H9 (cell line): ENCODE measurements at regions not wholly inside any gene's neighbourhood (a gene's known extent, or its start where the extent isn't known, plus 50 kb on each side); places are given as distances from the start of the nearest gene placed in this dataset.

Experiments used
- DNase-seq: peaks from one replicate; pipeline ENCODE4 v3.0.0-alpha.2; 2017
- H2AFZ ChIP-seq: one replicate; pipeline ENCODE4 v1.6.1; 2013; ENCODE audit warnings: mild to moderate bottlenecking, low read length, control low read depth, moderate library complexity
- H2AK5ac ChIP-seq: 2 replicates; pipeline ENCODE4 v1.6.1; 2013; ENCODE audit warnings: low read length, control low read depth, mixed read lengths; ENCODE audit not compliant: insufficient read length
- H2BK120ac ChIP-seq: one replicate; pipeline ENCODE4 v1.6.1; 2013; ENCODE audit warnings: low read depth, mild to moderate bottlenecking, low read length, control low read depth, inconsistent platforms; ENCODE audit not compliant: poor library complexity, severe bottlenecking
- H2BK12ac ChIP-seq: 2 replicates; pipeline ENCODE4 v1.6.1; 2013; ENCODE audit warnings: low read length, control low read depth, mixed read lengths, low read depth; ENCODE audit not compliant: insufficient read length
- H2BK15ac ChIP-seq: 2 replicates; pipeline ENCODE4 v1.6.1; 2013; ENCODE audit warnings: low read depth, low read length, control low read depth
- H2BK20ac ChIP-seq: one replicate; pipeline ENCODE4 v1.6.1; 2013; ENCODE audit warnings: low read depth, mild to moderate bottlenecking, low read length, control low read depth, inconsistent platforms; ENCODE audit not compliant: poor library complexity, severe bottlenecking
- H2BK5ac ChIP-seq: 2 replicates; pipeline ENCODE4 v1.6.1; 2013; ENCODE audit warnings: low read length, control low read depth, mixed read lengths; ENCODE audit not compliant: insufficient read length
- H3K14ac ChIP-seq: 2 replicates; pipeline ENCODE4 v1.6.1; 2013; ENCODE audit warnings: low read length, control low read depth; ENCODE audit not compliant: insufficient read depth
- H3K18ac ChIP-seq: 2 replicates; pipeline ENCODE4 v1.6.1; 2013; ENCODE audit warnings: low read depth, mild to moderate bottlenecking, mixed read lengths, low read length, control low read depth; ENCODE audit not compliant: insufficient read length
- H3K23ac ChIP-seq: 2 replicates; pipeline ENCODE4 v1.6.1; 2013; ENCODE audit warnings: low read length, control low read depth, mixed read lengths, low read depth; ENCODE audit not compliant: insufficient read length
- H3K23me2 ChIP-seq: 2 replicates; pipeline ENCODE4 v1.6.1; 2013; ENCODE audit warnings: low read depth, mild to moderate bottlenecking, mixed read lengths, low read length, control low read depth; ENCODE audit not compliant: insufficient read length, poor library complexity, severe bottlenecking
- H3K27ac ChIP-seq: 2 replicates; pipeline ENCODE4 v1.5.1; 2013; ENCODE audit warnings: low read length, control low read depth, mixed read lengths, low read depth; ENCODE audit not compliant: insufficient read length
- H3K27me3 ChIP-seq: 2 replicates; pipeline ENCODE4 v1.6.1; 2013; ENCODE audit warnings: low read length, control low read depth, inconsistent platforms; ENCODE audit not compliant: insufficient read depth
- H3K4ac ChIP-seq: 2 replicates; pipeline ENCODE4 v1.6.1; 2013; ENCODE audit warnings: low read depth, mild to moderate bottlenecking, control low read depth, inconsistent platforms, low read length, moderate library complexity
- H3K4me1 ChIP-seq: 2 replicates; pipeline ENCODE4 v1.6.1; 2013; ENCODE audit warnings: low read length, control low read depth, inconsistent platforms; ENCODE audit not compliant: insufficient read depth
- H3K4me2 ChIP-seq: 2 replicates; pipeline ENCODE4 v1.6.1; 2013; ENCODE audit warnings: low read length, control low read depth, mixed read lengths; ENCODE audit not compliant: insufficient read length, insufficient read depth
- H3K56ac ChIP-seq: 2 replicates; pipeline ENCODE4 v1.6.1; 2013; ENCODE audit warnings: low read depth, mild to moderate bottlenecking, mixed read lengths, low read length, control low read depth; ENCODE audit not compliant: insufficient read length
- H3K79me1 ChIP-seq: 2 replicates; pipeline ENCODE4 v1.6.1; 2013; ENCODE audit warnings: low read depth, mild to moderate bottlenecking, moderate library complexity, low read length, control low read depth, inconsistent platforms; ENCODE audit not compliant: insufficient read depth, poor library complexity, severe bottlenecking
- H3K79me2 ChIP-seq: 2 replicates; pipeline ENCODE4 v1.6.1; 2013; ENCODE audit warnings: low read length, control low read depth, inconsistent platforms; ENCODE audit not compliant: insufficient read depth
- H3K9ac ChIP-seq: 2 replicates; pipeline ENCODE4 v1.6.1; 2013; ENCODE audit warnings: low read length, control low read depth, mixed read lengths; ENCODE audit not compliant: insufficient read length; ENCODE audit errors: extremely low read depth
- H3K9me3 ChIP-seq: one replicate; pipeline ENCODE4 v1.6.1; 2013; ENCODE audit warnings: low read depth, low read length, inconsistent platforms; ENCODE audit not compliant: control insufficient read depth
- H3T11ph ChIP-seq: one replicate; pipeline ENCODE4 v1.6.1; 2013; ENCODE audit warnings: mild to moderate bottlenecking, low read length, control low read depth, inconsistent platforms
- H4K20me1 ChIP-seq: one replicate; pipeline ENCODE4 v1.6.1; 2013; ENCODE audit not compliant: control insufficient read depth, insufficient read length, insufficient read depth
- H4K5ac ChIP-seq: 2 replicates; pipeline ENCODE4 v1.6.1; 2013; ENCODE audit warnings: low read depth, mild to moderate bottlenecking, mixed read lengths, low read length, control low read depth; ENCODE audit not compliant: insufficient read length
- H4K8ac ChIP-seq: replicated peaks from 2 replicates; pipeline ENCODE4 v1.6.1; 2013; ENCODE audit warnings: low read length, control low read depth, mixed read lengths, low read depth; ENCODE audit not compliant: insufficient read length
- H4K91ac ChIP-seq: 2 replicates; pipeline ENCODE4 v1.6.1; 2013; ENCODE audit warnings: low read depth, mild to moderate bottlenecking, moderate library complexity, mixed read lengths, low read length, control low read depth; ENCODE audit not compliant: insufficient read length
- H3K27ac Mint-ChIP-seq, 3 experiments: 2 replicates in 2 of 3; 3 replicates in 1 of 3; pipeline ENCODE4 v1.8.0; 2020 to 2021; ENCODE audit warnings: mixed read lengths in 3 of 3, mild to moderate bottlenecking in 1 of 3, moderate library complexity in 1 of 3
- H3K27me3 Mint-ChIP-seq: 2 replicates; pipeline ENCODE4 v1.8.0; 2021; ENCODE audit warnings: low read depth, mild to moderate bottlenecking, moderate library complexity, mixed read lengths
- H3K36me3 Mint-ChIP-seq, 3 experiments: 2 replicates in 2 of 3; 3 replicates in 1 of 3; pipeline ENCODE4 v1.8.0; 2020 to 2021; ENCODE audit warnings: low read depth in 3 of 3, mixed read lengths in 3 of 3; ENCODE audit not compliant: insufficient read depth in 1 of 3
- H3K4me1 Mint-ChIP-seq, 2 experiments: 2 replicates each; pipeline ENCODE4 v1.8.0; 2020; ENCODE audit warnings: mixed read lengths in 2 of 2
- H3K4me3 Mint-ChIP-seq, 2 experiments: 2 replicates in 1 of 2; 3 replicates in 1 of 2; pipeline ENCODE4 v1.8.0; 2020 to 2021; ENCODE audit warnings: mild to moderate bottlenecking in 2 of 2, mixed read lengths in 2 of 2, moderate library complexity in 1 of 2
- H3K9me3 Mint-ChIP-seq, 2 experiments: 2 replicates in 1 of 2; 3 replicates in 1 of 2; pipeline ENCODE4 v1.8.0; 2020; ENCODE audit warnings: mild to moderate bottlenecking in 2 of 2, mixed read lengths in 2 of 2, moderate library complexity in 1 of 2
- WGBS: extraction: QIAGEN DNeasy Blood & Tissue Kit; methylation state at CpG from one replicate; pipeline ENCODE4 v1.1.7; 2013; ENCODE audit warnings: missing lambda C conversion rate, low lambda C conversion rate, mixed read lengths; ENCODE audit not compliant: insufficient read length; ENCODE audit errors: extremely low coverage; 5-methylcytosine and 5-hydroxymethylcytosine counted together
- TF ChIP-seq, protein P1 (sequence below): fragments of 200-600 bp; sonication (generic); conservative IDR thresholded peaks from 3 replicates; pipeline ENCODE4 v1.8.0; 2021; ENCODE audit warnings: antibody characterized with exemption, mild to moderate bottlenecking

GRCh38 chr14:86626530-86626929, 1096.6 kb downstream of the FLRT2 start:
- Histone ChIP-seq H3T11ph (no peak overlapping the region), H3K27me3 (no peaks in the 10 kb centered on the region), H2AK5ac (no peak overlapping the region), H4K91ac (no peak overlapping the region), H3K27ac (no peak overlapping the region), H3K14ac (no peak overlapping the region), H4K20me1 (no peaks in the 10 kb centered on the region), H3K4me2 (no peak overlapping the region), H2BK15ac (no peak overlapping the region), H4K5ac (no peak overlapping the region), H3K56ac (no peak overlapping the region), H4K8ac (no peak overlapping the region), H2BK120ac (no peak overlapping the region), H3K4me1 (no peaks in the 10 kb centered on the region), H2BK20ac (no peak overlapping the region), H3K79me1 (no peaks in the 10 kb centered on the region), H3K79me2 (no peaks in the 10 kb centered on the region), H3K9me3 (no peaks in the 10 kb centered on the region), H3K4ac (no peak overlapping the region), H2BK12ac (no peak overlapping the region), H3K23me2 (no peaks in the 10 kb centered on the region), H3K23ac (no peak overlapping the region), H3K18ac (no peak overlapping the region), H2BK5ac (no peak overlapping the region), H2AFZ (no peak overlapping the region), H3K9ac (no peak overlapping the region)
- H3K27me3 Mint-ChIP-seq = no peaks in the 10 kb centered on the region
- TF ChIP-seq, protein P1, sequence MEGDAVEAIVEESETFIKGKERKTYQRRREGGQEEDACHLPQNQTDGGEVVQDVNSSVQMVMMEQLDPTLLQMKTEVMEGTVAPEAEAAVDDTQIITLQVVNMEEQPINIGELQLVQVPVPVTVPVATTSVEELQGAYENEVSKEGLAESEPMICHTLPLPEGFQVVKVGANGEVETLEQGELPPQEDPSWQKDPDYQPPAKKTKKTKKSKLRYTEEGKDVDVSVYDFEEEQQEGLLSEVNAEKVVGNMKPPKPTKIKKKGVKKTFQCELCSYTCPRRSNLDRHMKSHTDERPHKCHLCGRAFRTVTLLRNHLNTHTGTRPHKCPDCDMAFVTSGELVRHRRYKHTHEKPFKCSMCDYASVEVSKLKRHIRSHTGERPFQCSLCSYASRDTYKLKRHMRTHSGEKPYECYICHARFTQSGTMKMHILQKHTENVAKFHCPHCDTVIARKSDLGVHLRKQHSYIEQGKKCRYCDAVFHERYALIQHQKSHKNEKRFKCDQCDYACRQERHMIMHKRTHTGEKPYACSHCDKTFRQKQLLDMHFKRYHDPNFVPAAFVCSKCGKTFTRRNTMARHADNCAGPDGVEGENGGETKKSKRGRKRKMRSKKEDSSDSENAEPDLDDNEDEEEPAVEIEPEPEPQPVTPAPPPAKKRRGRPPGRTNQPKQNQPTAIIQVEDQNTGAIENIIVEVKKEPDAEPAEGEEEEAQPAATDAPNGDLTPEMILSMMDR = no peak
- H3K36me3 Mint-ChIP-seq = no peaks in the 10 kb centered on the region
- DNase-seq = no peak
- WGBS = no CpG with 5 or more reads among the region's 3 CpGs
- no peak overlapping the region for H3K27ac Mint-ChIP-seq
- peaks cover 0 to 4% of the 10 kb centered on the region in 2 experiments; a peak in 2 of 5 replicates for H3K9me3 Mint-ChIP-seq
- no peaks in the 10 kb centered on the region; a peak in 1 of 4 replicates for H3K4me1 Mint-ChIP-seq
- H3K4me3 Mint-ChIP-seq = no peak overlapping the region
